SK-N-MC (cell line): ENCODE measurements at regions not wholly inside any gene's neighbourhood (a gene's known extent, or its start where the extent isn't known, plus 50 kb on each side); places are given as distances from the start of the nearest gene placed in this dataset.

Source experiments
- EZH2 ChIP-seq: fragments of 200-600 bp; sonication (generic); IDR thresholded peaks from one replicate; pipeline ENCODE4 v1.6.1; 2017; ENCODE audit warnings: antibody characterized with exemption
- POLR2AphosphoS5 ChIP-seq: IDR thresholded peaks from 2 replicates; pipeline ENCODE4 v1.6.1; 2012; ENCODE audit warnings: mild to moderate bottlenecking, low read depth, low read length, borderline replicate concordance

DNA sequence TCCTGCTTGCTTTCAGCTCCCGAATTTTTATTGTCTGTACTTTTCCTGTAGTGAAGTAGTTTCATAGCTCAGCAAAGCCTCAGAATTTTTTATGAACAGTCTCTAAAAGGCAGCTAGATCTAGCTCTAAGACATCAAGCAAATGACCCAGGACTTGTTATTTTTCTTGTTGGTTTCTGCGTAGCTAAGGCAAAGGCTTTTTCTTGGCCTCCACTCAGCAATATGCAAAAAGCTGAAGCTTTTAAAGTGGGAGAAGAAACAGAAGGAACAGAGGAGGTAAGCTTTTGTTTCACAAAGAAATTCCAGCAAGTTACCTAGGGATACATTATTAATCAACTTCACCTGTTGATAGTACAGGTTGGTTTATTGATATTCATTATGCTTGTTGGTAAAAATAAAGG, 235.9 kb downstream of the PCDH20 start:
- no peak for TF ChIP-seq POLR2AphosphoS5
- TF ChIP-seq EZH2 = no peak
